HG02610 (cell line): ENCODE measurements at regions not wholly inside any gene's neighbourhood (a gene's known extent, or its start where the extent isn't known, plus 50 kb on each side); places are given as distances from the start of the nearest gene placed in this dataset.

Source experiments
- ATAC-seq: cut with Tn5 transposase; IDR thresholded peaks from one replicate; pipeline ENCODE4 v1.9.1; 2021; ENCODE audit warnings: mild to moderate bottlenecking, moderate library complexity; ENCODE audit not compliant: unreplicated experiment

DNA sequence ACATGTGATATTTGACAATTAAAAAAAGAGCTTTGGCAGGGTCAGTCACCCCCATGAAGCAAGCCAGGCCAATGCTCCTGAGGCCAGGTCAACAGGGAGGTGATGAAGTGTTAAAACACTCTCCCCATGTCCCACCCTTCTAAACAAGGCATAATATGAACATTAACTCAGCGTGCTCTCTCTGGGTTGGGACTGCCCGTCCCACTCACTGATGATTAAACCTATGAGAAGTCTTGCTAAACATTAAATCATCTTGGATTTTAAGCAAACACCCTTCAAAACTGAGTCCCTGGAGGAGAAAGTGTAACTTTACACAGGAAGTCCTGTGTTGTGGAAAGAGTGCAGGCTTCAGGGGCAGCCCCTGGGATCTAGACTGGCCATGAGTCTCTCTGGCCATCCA, 558.5 kb downstream of the CD83 start:
- no peak for ATAC-seq

DNA sequence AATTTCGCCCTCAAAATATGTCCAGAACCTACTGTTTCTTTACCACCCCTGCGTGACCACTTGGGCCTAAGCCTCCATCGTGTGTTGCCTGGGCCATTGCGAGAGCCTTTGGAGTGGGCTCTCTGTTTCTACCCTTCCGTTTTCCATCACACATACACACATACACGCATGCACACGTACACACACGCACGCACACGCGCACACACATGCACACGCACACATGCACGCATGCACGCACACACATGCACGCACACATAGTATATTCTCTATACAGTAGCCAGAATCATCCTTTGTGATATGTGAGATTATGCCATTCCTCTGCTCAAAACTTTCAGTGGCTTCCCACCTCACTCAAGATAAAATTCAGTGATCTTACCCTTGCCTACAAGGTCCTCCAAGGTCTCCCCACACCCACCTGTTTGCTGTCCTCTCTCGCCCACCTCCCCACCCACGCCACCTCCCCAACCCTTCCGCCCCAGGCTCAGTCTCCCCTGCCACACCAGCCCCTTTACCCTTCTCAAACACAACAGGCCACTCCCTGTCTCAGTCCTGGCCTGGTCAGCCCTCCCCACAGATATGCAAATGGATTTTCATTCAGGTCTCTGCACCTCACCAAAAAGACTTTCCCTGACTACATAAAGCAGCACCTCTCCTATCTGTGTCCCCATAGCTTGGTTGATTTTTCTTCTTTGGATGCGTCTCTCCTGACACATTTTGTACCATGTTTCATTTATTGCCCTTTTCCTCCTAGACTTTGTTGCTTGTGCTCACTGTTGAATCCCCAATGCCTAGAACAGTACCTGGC, 559.6 kb downstream of the CD83 start:
- ATAC-seq: no peak

DNA sequence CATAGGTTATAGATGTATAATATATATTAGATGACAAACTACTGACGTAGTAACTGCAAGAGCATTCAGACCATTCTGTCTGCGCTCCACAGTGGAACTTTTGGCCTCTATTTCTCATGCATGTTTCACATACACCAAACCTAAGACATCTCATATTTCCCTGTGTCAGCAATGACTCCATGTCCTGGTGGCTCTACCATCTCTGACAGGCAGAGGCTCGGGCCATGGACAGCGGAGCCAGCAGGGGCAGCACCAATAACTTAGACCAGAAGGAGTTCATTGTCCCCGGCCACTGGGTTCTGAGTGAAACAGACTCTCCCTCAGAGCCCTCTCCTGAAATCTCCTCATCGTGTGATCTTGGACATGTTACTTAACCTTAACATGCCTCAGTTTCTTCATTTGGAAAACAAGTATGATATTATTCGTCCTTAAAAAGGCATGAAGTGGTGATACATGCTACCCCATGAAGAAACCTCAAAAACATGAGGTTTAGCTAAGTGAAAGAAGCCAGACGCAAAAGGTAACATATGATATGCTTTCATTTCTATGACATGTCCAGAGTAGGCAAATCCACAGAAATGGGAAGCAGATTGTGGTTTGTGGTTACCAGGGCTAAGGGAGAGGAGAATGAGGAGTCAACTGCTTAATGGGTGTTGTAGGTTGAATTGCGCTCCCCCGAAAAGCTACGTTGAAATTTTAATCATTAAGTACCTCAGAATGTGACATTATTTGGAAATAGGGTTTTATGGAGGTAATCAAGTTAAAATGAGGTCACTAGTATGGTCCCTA, 564.0 kb upstream of the JARID2 start:
- no peak for ATAC-seq

DNA sequence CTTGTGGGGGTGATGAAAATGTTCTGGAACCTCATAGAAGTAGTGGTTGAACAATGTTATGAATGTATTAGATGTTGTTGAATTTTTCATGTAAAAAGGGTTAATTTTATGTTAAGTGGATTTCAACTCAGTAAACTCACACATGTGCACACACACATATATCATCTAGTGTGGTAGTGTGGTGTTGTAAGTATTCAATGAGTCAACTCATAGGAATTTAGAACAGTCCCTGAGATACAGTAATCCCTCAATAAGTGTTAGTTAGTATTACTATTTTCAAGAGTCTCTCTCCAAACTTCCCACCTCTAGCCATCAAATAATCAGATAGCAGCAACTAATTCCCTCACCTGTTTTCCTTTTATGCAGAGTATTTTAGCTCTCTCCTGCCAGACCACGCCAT, 563.1 kb upstream of the JARID2 start:
- ATAC-seq: no peak

DNA sequence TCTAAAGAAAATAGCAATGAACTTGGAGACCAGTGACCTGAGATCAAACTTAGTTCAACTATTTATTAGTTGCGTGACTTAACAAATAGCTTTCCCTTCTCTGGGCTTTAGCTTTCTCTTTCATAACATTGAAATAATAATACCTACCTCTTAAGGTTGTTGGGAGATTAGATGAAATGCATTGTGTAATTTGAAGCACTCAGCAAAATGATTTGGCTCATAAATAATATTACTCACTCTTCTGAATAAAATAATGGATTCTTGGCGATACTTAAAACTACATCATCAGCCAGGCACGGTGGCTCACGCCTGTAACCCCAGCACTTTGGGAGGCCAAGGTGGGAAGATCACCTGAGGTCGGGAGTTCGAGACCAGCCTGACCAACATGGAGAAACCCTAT, 556.2 kb upstream of the JARID2 start:
- no peak for ATAC-seq

DNA sequence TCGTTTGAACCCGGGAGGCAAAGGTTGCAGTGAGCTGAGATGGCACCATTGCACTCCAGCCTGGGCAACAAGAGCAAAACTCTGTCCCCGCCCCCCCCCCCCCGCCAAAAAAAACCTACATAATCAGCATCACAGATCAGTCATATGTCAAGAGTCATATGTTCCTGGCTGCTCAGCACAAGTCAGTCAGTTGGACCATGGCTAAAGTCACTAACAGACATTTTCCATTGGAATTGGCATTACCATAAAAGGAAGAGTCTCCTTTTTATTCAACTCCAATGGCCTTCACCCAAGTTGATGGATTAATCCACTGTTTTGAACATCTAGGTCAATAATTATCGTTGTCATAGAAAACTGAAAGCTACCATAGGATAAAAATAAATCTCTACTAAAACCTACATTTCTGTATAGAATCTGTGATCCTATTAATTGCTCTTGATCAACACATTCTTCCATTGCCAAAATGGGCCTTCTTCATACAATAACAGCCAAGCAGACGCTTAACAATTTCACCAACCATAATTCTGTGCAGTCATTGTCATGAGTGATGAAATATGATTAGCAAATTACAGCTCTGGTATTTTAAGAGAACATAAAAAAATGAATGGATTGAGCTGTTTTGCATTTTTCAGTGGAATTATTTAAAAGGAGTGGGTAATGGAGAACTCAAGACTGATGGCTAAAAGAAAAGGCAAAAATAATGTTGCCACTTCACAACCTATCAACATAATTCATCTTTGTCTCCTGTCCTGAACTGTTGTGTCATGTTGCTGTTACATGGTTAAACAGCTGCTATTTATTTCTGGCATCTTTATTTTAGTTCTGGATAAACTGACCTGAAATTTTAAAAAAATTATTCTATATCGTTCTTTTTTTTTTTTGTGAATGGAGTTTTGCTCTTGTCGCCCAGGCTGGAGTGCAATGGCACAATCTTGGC, 555.5 kb upstream of the JARID2 start:
- ATAC-seq: no peak

DNA sequence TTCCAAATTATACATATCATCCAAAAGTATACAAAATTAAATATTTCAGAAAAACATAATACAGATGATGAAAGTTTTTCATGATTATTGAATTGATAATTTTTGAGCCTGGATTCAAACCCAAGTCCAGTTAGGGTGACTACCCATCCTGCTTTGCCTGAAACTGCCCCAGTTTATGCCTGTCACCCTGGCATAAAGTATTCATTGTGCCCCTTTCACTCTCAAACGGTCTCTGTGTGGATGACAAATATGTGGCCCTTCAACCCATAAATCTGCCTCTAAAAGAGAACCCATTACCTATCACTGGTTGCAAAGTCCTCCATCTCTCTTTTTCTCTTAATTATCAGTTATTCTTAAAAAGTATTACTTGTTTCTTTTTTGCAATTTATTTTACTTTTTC, 553.7 kb upstream of the JARID2 start:
- ATAC-seq: no peak

DNA sequence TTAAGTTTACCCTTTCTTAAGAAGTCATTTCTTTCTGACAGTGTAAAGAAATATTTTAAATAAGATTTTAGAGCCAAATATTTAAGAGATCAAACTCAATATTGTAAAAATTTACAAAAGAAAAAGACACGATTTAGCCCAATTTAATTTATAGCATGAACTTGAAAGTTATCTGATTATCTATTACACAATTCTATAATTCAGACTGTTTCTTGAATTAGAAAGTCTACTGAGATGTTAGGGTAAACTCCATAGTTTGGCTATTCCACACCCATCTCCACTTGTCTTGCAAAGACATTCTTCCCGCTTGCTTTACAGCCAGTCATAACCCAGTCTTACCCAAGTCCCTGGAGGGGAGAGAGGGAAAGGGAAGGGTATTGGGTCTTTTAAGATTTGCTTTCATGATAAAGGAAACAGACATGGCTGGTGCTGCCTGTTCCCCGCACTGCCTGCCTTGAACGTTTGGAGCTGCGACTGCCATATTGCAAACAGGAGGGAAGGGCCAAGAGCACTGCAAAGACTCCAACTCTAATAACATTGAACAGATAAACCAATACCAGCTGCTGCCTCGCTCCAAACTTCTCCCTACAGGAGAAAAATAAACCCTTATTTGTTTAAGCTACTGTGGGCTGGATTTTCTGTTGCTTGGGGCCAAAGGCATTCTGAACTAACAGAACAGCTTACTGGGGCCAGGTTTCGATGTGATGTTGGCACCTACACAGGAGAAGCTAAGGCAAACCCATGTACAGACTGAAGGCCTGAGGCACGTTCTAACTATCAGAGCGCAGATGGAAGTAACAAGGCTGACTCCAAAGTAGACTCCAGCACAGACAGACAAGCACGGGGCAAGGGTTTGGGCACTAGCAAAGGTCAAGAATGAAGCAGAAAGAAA, 552.3 kb upstream of the JARID2 start:
- ATAC-seq: no peak

DNA sequence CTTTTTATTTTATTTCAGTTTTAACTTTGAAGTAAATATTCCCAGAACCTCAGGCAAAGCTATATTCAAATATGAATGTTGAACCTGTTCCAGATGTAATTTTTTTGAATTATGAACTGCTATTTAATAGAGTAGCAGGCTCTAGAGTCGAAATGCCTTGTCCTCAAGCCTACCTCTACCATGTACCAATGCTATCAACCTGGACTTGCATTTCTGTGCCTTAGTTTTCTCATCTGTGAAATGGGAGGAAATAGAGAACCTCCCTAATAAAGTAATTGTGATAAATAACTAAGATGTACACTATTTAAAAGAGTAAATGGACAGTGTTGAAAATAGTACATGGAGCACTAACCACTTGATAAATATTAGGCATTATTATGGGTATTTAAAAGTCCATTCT, 551.6 kb upstream of the JARID2 start:
- no peak for ATAC-seq

DNA sequence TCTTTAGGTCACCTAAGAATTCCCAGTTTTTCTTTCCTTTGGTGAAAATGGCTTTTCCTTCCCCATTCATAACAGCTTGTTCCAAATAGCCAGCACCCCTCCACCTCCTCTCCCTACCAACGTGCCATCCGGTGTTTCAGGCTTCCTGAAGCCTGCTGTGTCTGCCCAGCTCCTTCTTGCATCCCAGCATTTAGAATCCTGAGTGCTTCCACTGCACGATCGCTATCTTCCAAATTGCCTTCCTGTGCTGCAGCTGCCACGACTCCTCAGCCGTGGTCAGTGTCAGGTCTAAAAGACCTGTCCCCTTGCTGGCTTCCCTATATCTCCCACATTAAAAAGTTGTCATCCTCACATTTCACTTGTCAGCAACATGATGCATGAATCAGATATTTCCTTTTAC, 550.3 kb upstream of the JARID2 start:
- ATAC-seq: no peak

DNA sequence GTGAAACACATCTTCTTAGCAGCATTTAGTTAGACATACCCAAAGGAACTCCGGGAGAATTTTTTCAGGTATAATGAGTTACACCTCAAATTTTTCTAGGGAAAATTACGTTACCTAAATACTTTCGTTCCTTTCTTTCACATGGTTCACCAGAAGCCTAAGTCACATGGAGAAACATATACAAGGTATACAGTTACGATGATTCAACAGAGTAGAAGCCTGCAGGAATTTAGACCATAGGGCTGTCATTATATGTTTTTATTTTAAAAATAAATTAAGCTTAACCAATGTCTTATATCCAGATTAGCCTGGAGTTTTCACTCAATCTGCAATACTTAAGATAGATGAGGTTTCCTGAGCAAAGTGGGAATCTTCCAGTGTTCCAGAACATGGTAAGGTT, 549.5 kb upstream of the JARID2 start:
- ATAC-seq: no peak

DNA sequence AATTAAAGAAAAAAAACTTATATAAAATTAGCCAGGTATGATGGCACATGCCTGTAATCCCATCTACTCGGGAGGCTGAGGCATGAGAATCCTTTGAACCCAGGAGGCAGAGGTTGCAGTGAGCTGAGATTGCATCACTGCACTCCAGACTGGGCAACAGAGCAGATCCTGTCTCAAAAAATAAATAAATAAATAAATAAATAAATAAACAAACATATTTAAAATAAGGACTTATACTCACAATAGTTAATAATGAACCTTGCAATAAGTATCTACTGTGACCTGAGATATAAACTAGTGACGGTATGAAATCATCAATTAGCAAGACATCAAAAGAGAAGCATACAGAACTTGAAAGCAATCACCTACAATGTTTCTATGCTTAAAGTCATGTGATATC, 548.4 kb upstream of the JARID2 start:
- ATAC-seq: no peak

DNA sequence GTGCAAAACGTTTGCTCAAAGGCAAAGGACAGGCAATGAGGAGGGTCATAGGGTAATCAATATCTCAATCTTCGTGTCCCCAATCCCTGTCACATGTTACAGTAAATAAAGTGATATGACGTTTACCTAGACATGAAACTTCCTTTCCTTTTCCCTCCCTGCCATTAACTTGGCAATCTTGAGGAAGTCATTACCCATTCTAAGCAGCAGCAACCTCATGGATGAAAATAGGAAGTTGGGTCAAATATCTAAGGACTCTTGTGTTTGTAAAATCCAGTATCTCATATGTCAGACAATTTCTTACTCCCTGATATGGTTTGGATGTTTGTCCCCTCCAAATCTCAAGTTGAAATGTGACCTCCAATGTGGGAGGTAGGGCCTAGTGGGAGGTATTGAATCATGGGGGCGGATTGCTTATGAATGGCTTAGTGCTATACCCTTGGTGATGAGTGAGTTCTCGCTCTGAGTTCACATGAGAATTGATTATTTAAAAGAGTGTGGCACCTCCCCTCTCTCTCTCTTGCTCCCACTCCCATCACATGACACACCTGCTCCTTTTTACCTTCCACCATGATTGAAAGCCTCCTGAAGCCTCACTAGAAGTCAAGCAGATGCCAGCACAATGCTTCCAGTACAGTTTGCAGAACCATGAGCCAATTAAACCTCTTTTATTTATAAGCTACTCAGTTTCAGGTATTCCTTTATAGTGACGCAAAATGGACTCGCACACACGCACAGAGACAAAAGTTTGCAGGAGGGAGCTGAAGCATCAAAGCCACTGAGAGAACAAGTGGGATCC, 545.9 kb upstream of the JARID2 start:
- ATAC-seq: no peak

DNA sequence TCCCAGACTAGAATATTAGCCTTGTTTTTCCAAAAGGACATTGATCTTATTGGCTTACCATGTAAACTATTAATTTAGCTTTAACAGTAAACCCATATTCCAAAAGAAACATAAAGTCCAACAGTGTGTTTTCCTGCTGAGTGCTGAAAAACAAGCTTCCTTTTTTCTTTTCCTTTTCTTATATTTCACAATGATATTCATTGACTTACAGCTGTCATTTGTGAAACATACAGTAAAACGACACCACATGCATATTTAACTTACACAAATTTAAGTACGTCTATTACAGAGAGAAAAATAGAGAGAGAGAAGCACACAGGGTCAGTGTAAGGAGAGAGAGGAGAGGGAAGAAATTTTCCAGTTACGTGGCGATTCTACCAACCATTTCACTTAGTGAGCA, 543.9 kb upstream of the JARID2 start:
- ATAC-seq: no peak

DNA sequence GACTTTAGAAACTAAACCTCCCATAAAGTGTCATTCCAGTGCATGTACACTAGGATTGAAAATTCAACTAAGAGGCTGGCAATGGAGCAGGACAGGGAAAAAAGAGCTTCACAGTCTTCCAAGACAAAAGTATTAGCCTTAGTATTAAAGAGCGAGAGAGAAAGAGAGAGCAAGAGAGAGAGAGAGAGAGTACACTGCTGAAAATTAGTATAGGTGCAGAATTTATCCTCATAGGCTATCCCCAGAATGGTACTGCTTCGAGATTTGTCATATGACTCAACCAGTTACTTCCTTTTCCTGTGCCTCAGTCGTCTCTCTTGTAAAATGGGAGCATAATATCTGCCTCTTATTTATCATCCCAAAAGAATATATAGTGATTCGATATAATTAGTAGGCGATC, 543.2 kb upstream of the JARID2 start:
- ATAC-seq: no peak

DNA sequence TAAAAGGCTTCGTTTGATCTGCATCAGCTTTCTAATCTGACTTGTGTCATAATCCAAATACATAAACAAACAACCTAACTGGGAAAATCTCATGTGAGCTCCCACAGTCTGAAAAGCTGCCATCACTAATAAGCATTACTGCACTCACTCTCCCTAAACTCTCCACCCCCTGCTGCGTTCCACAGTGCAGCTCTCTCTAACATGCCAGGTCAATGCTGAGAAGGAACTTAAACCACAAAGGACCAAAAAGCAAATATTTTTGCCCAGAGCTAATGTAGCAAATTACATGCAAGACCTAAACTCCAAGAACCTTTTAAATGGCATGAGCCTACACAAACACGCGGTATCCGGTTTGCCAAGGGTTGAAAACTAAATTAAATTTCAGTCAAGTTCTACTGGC, 542.3 kb upstream of the JARID2 start:
- no peak for ATAC-seq

DNA sequence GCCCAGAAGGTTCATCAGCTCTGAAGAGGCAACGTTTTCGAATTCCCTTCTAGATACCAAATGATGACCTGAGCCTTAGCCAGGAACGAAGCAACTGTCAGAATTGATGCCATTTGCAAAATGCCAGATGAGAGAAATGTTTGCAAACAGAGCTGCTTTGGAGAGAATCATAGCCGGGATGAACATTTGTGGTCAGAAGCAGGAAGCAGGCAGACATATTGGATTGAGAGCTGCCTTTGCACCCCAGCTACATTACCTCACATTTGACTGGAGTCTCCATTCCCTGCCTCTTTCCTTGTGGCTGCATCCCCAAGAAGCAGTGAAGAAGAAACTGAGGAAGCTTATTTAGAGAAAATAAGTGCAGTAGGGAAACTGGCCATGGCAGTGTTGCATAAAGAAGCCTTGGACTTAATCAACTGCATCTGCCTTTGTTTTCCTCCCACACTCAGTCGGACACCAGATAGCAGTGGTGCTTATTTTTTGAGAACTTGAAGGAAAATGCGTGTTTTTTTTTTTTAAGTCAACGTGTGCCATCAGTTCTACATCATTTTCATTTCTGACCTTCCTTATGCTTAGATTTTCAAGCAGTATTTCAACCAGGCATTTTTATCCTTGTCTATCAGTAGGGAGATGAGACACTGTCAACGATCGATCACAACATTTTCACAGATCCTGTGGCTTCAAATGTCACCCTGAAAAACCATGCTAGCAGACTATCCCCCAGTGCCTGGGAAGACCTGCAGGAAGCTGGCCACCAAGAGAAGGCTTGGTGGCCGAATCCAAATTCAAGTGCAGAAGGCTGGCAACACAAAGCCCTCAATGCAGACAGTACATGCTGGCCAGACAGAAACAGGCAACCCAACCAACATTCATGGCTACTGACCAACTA, 541.2 kb upstream of the JARID2 start:
- no peak for ATAC-seq

DNA sequence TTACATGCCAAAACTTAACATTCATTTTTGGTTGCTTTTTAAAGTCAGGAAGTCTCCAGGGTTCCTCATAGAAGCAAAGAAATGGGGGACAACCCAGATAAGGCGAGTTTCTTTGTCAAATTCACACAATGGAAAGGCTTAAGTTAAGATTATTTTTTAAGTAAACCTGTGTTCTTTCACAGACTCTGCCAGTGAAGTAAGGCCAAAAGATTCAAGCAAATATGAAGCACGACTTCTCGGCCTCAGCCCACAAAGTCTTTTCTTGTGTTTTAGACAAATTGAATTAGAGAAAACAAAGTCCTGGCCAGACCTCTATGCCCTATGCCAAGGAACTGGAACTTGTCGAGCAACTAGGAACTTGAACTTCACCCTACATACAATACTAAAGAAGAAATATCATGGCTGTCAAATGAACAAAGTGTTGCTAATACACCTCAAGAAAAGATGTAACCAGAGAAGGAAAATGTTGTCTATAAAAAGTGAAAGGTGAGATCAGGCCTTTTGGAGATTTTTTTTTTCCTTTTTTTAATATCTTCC, 540.0 kb upstream of the JARID2 start:
- no peak for ATAC-seq
